Esophagus squamous epithelium (tissue), 4 donors: ENCODE measurements at regions not wholly inside any gene's neighbourhood (a gene's known extent, or its start where the extent isn't known, plus 50 kb on each side); places are given as distances from the start of the nearest gene placed in this dataset.

ENCODE experiments used
- POLR2A ChIP-seq, 4 donors: fragments of 450-650 bp; IDR thresholded peaks; one replicate each; pipeline ENCODE4 v1.6.1; 2017; ENCODE audit warnings: antibody characterized with exemption in 4 of 4, mild to moderate bottlenecking in 4 of 4, moderate library complexity in 3 of 4
- TF ChIP-seq, protein P1 (sequence below), 6 experiments: fragments of 450-650 bp in 4 of 6; fragments of 200-600 bp in 2 of 6; sonication (generic) in 2 of 6; IDR thresholded peaks; one replicate each; pipeline ENCODE4 v1.5.1; 2016 to 2019; ENCODE audit warnings: antibody characterized with exemption in 6 of 6, mild to moderate bottlenecking in 4 of 6, moderate library complexity in 4 of 6

DNA sequence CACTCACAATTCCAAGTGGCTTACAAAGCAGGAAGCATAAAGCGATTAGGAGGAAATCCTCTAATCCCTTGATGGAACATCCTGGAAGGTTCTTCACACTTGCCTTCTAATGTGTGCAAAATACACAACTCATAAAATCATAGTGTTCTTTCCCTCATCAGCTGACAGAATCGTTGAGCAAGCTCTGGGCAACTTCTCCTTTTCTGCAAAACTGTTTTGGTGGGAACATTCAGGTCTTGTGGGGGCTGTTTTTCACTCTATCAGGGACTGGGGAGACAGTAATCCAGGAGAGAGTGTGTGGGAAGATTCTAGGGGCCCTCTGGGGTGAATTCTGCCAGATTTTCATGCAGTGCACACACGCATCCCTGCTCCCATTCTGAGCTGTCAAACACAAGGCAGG lies 53.2 kb downstream of the IRAG1 start:
- no peak for TF ChIP-seq POLR2A (IDR thresholded peaks at IDR 0.05)
- TF ChIP-seq, protein P1, sequence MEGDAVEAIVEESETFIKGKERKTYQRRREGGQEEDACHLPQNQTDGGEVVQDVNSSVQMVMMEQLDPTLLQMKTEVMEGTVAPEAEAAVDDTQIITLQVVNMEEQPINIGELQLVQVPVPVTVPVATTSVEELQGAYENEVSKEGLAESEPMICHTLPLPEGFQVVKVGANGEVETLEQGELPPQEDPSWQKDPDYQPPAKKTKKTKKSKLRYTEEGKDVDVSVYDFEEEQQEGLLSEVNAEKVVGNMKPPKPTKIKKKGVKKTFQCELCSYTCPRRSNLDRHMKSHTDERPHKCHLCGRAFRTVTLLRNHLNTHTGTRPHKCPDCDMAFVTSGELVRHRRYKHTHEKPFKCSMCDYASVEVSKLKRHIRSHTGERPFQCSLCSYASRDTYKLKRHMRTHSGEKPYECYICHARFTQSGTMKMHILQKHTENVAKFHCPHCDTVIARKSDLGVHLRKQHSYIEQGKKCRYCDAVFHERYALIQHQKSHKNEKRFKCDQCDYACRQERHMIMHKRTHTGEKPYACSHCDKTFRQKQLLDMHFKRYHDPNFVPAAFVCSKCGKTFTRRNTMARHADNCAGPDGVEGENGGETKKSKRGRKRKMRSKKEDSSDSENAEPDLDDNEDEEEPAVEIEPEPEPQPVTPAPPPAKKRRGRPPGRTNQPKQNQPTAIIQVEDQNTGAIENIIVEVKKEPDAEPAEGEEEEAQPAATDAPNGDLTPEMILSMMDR (IDR thresholded peaks at IDR 0.05) = no peak
